Fibroblast of lung (primary cell): ENCODE measurements at regions not wholly inside any gene's neighbourhood (a gene's known extent, or its start where the extent isn't known, plus 50 kb on each side); places are given as distances from the start of the nearest gene placed in this dataset.
A peak's percentile ranks its signal among the peaks of the same experiment; 100 is the strongest.

Source experiments
- DNase-seq, 2 donors: peaks; one replicate each; pipeline versions ENCODE4 v3.0.0 to v3.0.0-alpha.2; 2010; ENCODE audit warnings: low read depth in 2 of 2
- H2AFZ ChIP-seq: 2 replicates; pipeline ENCODE4 v1.5.1; 2012; ENCODE audit warnings: low read length, control low read depth, inconsistent platforms
- H3K27ac ChIP-seq: 2 replicates; pipeline ENCODE4 v1.5.1; 2011; ENCODE audit warnings: low read length, control low read depth; ENCODE audit not compliant: insufficient read depth
- H3K27me3 ChIP-seq: 2 replicates; pipeline ENCODE4 v1.5.1; 2011; ENCODE audit warnings: mild to moderate bottlenecking, low read length; ENCODE audit not compliant: control insufficient read depth, insufficient read depth
- H3K36me3 ChIP-seq: 2 replicates; pipeline ENCODE4 v1.5.1; 2011; ENCODE audit warnings: low read length; ENCODE audit not compliant: control insufficient read depth, insufficient read depth
- H3K4me1 ChIP-seq: 2 replicates; pipeline ENCODE4 v1.5.1; 2011; ENCODE audit warnings: low read length; ENCODE audit not compliant: control insufficient read depth, insufficient read depth; ENCODE audit errors: extremely low read depth
- H3K4me2 ChIP-seq: 2 replicates; pipeline ENCODE4 v1.5.1; 2011; ENCODE audit warnings: low read length, control low read depth; ENCODE audit not compliant: insufficient read depth; ENCODE audit errors: extremely low read depth
- H3K4me3 ChIP-seq, 4 experiments: fragments of 200-600 bp in 1 of 4; sonication (generic) in 1 of 4; replicated peaks in 1 of 4; 2 replicates each; pipeline ENCODE4 v1.5.1; 2011 to 2016; ENCODE audit warnings: low read length in 4 of 4, low read depth in 3 of 4, mild to moderate bottlenecking in 3 of 4, control low read depth in 2 of 4, inconsistent platforms in 1 of 4, mixed read lengths in 1 of 4; ENCODE audit not compliant: insufficient read depth in 1 of 4; ENCODE audit errors: control extremely low read depth in 1 of 4
- H3K79me2 ChIP-seq: 2 replicates; pipeline ENCODE4 v1.5.1; 2012; ENCODE audit warnings: mild to moderate bottlenecking, low read length, inconsistent platforms; ENCODE audit not compliant: control insufficient read depth, insufficient read depth
- H3K9ac ChIP-seq: 2 replicates; pipeline ENCODE4 v1.5.1; 2011; ENCODE audit warnings: mild to moderate bottlenecking, low read length, control low read depth; ENCODE audit not compliant: insufficient read depth
- H3K9me3 ChIP-seq: 2 replicates; pipeline ENCODE4 v1.5.1; 2012; ENCODE audit warnings: low read depth, low read length; ENCODE audit not compliant: control insufficient read depth, insufficient read depth
- H4K20me1 ChIP-seq: 2 replicates; pipeline ENCODE4 v1.5.1; 2011; ENCODE audit warnings: low read length; ENCODE audit not compliant: control insufficient read depth, insufficient read depth; ENCODE audit errors: extremely low read depth
- CTCF ChIP-seq, 2 donors: IDR thresholded peaks in 1 of 2; conservative IDR thresholded peaks in 1 of 2; 1 replicate in 1 of 2; 2 replicates in 1 of 2; pipeline ENCODE4 v1.5.1; 2011 to 2012; ENCODE audit warnings: low read length in 2 of 2, control low read depth in 1 of 2, inconsistent platforms in 1 of 2, low read depth in 1 of 2, mild to moderate bottlenecking in 1 of 2
- EZH2 ChIP-seq: IDR thresholded peaks from 2 replicates; pipeline ENCODE4 v1.5.1; 2012; ENCODE audit warnings: low read length, control low read depth, mild to moderate bottlenecking; ENCODE audit errors: missing control alignments

GRCh38 chr6:145086197-145086596 lies 649.1 kb downstream of the EPM2A start:
- no peak overlapping the region for H2AFZ ChIP-seq
- H4K20me1 ChIP-seq, result no peaks in the 10 kb centered on the region
- H3K79me2 ChIP-seq, result no peaks in the 10 kb centered on the region
- no peaks in the 10 kb centered on the region for H3K9me3 ChIP-seq
- no peak overlapping the region for H3K27ac ChIP-seq
- H3K4me2 ChIP-seq, result no peak overlapping the region
- no peaks in the 10 kb centered on the region for H3K36me3 ChIP-seq
- H3K4me1 ChIP-seq, result no peaks in the 10 kb centered on the region
- H3K27me3 ChIP-seq, result no peaks in the 10 kb centered on the region
- H3K9ac ChIP-seq, result no peak overlapping the region
- no peak overlapping the region for H3K4me3 ChIP-seq
- TF ChIP-seq CTCF (conservative IDR thresholded peaks at IDR 0.05 in 1 of 2, IDR thresholded peaks at IDR 0.05 in 1 of 2; ENCODE audit: low read depth in 1 of 2, low read length in 2 of 2) (no peak), EZH2 (no peak)
- peak; percentile 18 to 61 for DNase-seq

- H3K4me2 ChIP-seq, result no peak overlapping the region
- no peaks in the 10 kb centered on the region for H3K27me3 ChIP-seq
- peak in 1 of 2 donors; percentile 90 for DNase-seq
- H2AFZ ChIP-seq, result no peak overlapping the region
- H3K4me1 ChIP-seq, result no peaks in the 10 kb centered on the region
- H3K36me3 ChIP-seq, result no peaks in the 10 kb centered on the region
- H3K9me3 ChIP-seq, result no peaks in the 10 kb centered on the region
- no peak overlapping the region for H3K9ac ChIP-seq
- H3K27ac ChIP-seq, result no peak overlapping the region
- H3K79me2 ChIP-seq, result no peaks in the 10 kb centered on the region
- no peak overlapping the region for H3K4me3 ChIP-seq
- TF ChIP-seq EZH2 (no peak), CTCF (conservative IDR thresholded peaks at IDR 0.05 in 1 of 2, IDR thresholded peaks at IDR 0.05 in 1 of 2; ENCODE audit: low read depth in 1 of 2, low read length in 2 of 2) (no peak)
- H4K20me1 ChIP-seq, result no peaks in the 10 kb centered on the region
Observed at GRCh38 chr6:145087034-145087433, 648.3 kb downstream of the EPM2A start.

GRCh38 chr6:145090801-145091585 lies 644.3 kb downstream of the EPM2A start:
- Histone ChIP-seq H2AFZ (no peak overlapping the region), H3K4me1 (no peaks in the 10 kb centered on the region), H3K36me3 (no peaks in the 10 kb centered on the region), H3K9me3 (no peaks in the 10 kb centered on the region), H3K4me2 (no peak overlapping the region), H3K27ac (no peak overlapping the region), H4K20me1 (no peaks in the 10 kb centered on the region), H3K27me3 (no peaks in the 10 kb centered on the region), H3K79me2 (no peaks in the 10 kb centered on the region), H3K9ac (no peak overlapping the region), H3K4me3 (no peak overlapping the region)
- TF ChIP-seq EZH2 (no peak), CTCF (conservative IDR thresholded peaks at IDR 0.05 in 1 of 2, IDR thresholded peaks at IDR 0.05 in 1 of 2; ENCODE audit: low read depth in 1 of 2, low read length in 2 of 2) (no peak)
- DNase-seq, result no peak
